ENCODE measurements at regions not wholly inside any gene's neighbourhood (a gene's known extent, or its start where the extent isn't known, plus 50 kb on each side); places are given as distances from the start of the nearest gene placed in this dataset.

GRCh38 chr16:85302848-85303353, 190.6 kb upstream of the CIBAR2 start:
- peak overlapping the region; percentile 63 for H3K27ac ChIP-seq (ENCODE audit: low read length)
- no peaks in the 10 kb centered on the region for H3K9me2 ChIP-seq (ENCODE audit: insufficient read depth, low read length)
- peak overlapping the region; percentile 34 for H3K9ac ChIP-seq (ENCODE audit: low read length)
- peak overlapping the region; percentile 32 for H3K4me3 ChIP-seq (ENCODE audit: low read length)
- no peaks in the 10 kb centered on the region for H4K20me1 ChIP-seq (ENCODE audit: insufficient read depth)
- TF ChIP-seq RAD21 (conservative IDR thresholded peaks at IDR 0.05), result no peak
- no peak for TF ChIP-seq TAF1 (IDR thresholded peaks at IDR 0.05; ENCODE audit: low read depth)
- TF ChIP-seq SMC3 (conservative IDR thresholded peaks at IDR 0.05; ENCODE audit: poor library complexity), result no peak
- no peak for TF ChIP-seq MXI1 (conservative IDR thresholded peaks at IDR 0.05; ENCODE audit: poor library complexity, severe bottlenecking)
- TF ChIP-seq CTCF (IDR thresholded peaks at IDR 0.05; ENCODE audit: poor library complexity, severe bottlenecking), result no peak
- TF ChIP-seq POLR2AphosphoS5 (IDR thresholded peaks at IDR 0.05), result no peak
- no peak for TF ChIP-seq EZH2 (IDR thresholded peaks at IDR 0.05; ENCODE audit: borderline replicate concordance, insufficient read depth, low read length, poor library complexity, severe bottlenecking)
- no peak for TF ChIP-seq EP300 (conservative IDR thresholded peaks at IDR 0.05; ENCODE audit: poor library complexity, severe bottlenecking)
- no peak for TF ChIP-seq REST (IDR thresholded peaks at IDR 0.05; ENCODE audit: borderline replicate concordance)
- H2AFZ ChIP-seq (ENCODE audit: low read depth, low read length), result no peak overlapping the region
- H3K36me3 ChIP-seq (ENCODE audit: insufficient read depth, low read length), result no peaks in the 10 kb centered on the region
- no peaks in the 10 kb centered on the region for H3K79me2 ChIP-seq (replicated peaks; ENCODE audit: insufficient read depth, low read length)
- H3K27me3 ChIP-seq (ENCODE audit: insufficient read depth, low read depth, low read length), result no peaks in the 10 kb centered on the region
- no peak overlapping the region for H3K4me2 ChIP-seq (ENCODE audit: low read length)
- no peaks in the 10 kb centered on the region for H3K9me3 ChIP-seq (ENCODE audit: low read length)
- no peaks in the 10 kb centered on the region for H3F3A ChIP-seq (ENCODE audit: insufficient read depth, low read length, poor library complexity, severe bottlenecking)

- Histone ChIP-seq H4K20me1 (ENCODE audit: insufficient read depth) (no peaks in the 10 kb centered on the region), H3K27ac (ENCODE audit: low read length) (no peak overlapping the region), H3K4me3 (ENCODE audit: low read length) (no peak overlapping the region), H3K9me3 (ENCODE audit: low read length) (no peaks in the 10 kb centered on the region), H3K9ac (ENCODE audit: low read length) (no peak overlapping the region), H3K27me3 (ENCODE audit: insufficient read depth, low read depth, low read length) (no peaks in the 10 kb centered on the region), H2AFZ (ENCODE audit: low read depth, low read length) (no peak overlapping the region), H3K9me2 (ENCODE audit: insufficient read depth, low read length) (no peaks in the 10 kb centered on the region), H3K79me2 (replicated peaks; ENCODE audit: insufficient read depth, low read length) (no peaks in the 10 kb centered on the region), H3F3A (ENCODE audit: insufficient read depth, low read length, poor library complexity, severe bottlenecking) (no peaks in the 10 kb centered on the region), H3K36me3 (ENCODE audit: insufficient read depth, low read length) (no peaks in the 10 kb centered on the region), H3K4me2 (ENCODE audit: low read length) (no peak overlapping the region)
- TF ChIP-seq RAD21 (conservative IDR thresholded peaks at IDR 0.05) (peak; percentile 82), SMC3 (conservative IDR thresholded peaks at IDR 0.05; ENCODE audit: poor library complexity) (peak; percentile 82), CTCF (IDR thresholded peaks at IDR 0.05; ENCODE audit: poor library complexity, severe bottlenecking) (peak; percentile 81), MXI1 (conservative IDR thresholded peaks at IDR 0.05; ENCODE audit: poor library complexity, severe bottlenecking) (no peak), EP300 (conservative IDR thresholded peaks at IDR 0.05; ENCODE audit: poor library complexity, severe bottlenecking) (peak; percentile 9)
Observed at GRCh38 chr16:85303354-85303883, 191.1 kb upstream of the CIBAR2 start.
